ENCODE measurements at regions not wholly inside any gene's neighbourhood (a gene's known extent, or its start where the extent isn't known, plus 50 kb on each side); places are given as distances from the start of the nearest gene placed in this dataset.
A peak's percentile ranks its signal among the peaks of the same experiment; 100 is the strongest.

- no peak for DNase-seq
Observed at GRCh38 chr2:200013906-200014305, 58.5 kb downstream of the MAIP1 start.

GRCh38 chr2:200021449-200022114 lies 66.2 kb downstream of the MAIP1 start:
- no peak for DNase-seq

- no peak for DNase-seq
Observed at GRCh38 chr2:200022511-200022910, 67.1 kb downstream of the MAIP1 start.

GRCh38 chr2:200023570-200023969 lies 68.2 kb downstream of the MAIP1 start:
- no peak for DNase-seq

GRCh38 chr2:200025717-200026116 lies 70.3 kb downstream of the MAIP1 start:
- no peak for DNase-seq

- peak; percentile 95 for DNase-seq
Observed at GRCh38 chr2:200026332-200027230, 71.2 kb downstream of the MAIP1 start.

- DNase-seq = no peak
Observed at GRCh38 chr2:200028998-200029397, 73.6 kb downstream of the MAIP1 start.

- no peak for DNase-seq
Observed at GRCh38 chr2:200032895-200033294, 77.5 kb downstream of the MAIP1 start.

- DNase-seq = peak; percentile 80
Observed at GRCh38 chr2:200033929-200034328, 78.5 kb downstream of the MAIP1 start.

GRCh38 chr2:200034816-200035215 lies 79.4 kb downstream of the MAIP1 start:
- DNase-seq = no peak

- DNase-seq = peak; percentile 97
Observed at GRCh38 chr2:200039724-200040650, 84.6 kb downstream of the MAIP1 start.

GRCh38 chr2:200040831-200041230 lies 85.4 kb downstream of the MAIP1 start:
- no peak for DNase-seq

GRCh38 chr2:200041639-200042038 lies 86.3 kb downstream of the MAIP1 start:
- no peak for DNase-seq

GRCh38 chr2:200042102-200042735 lies 86.8 kb downstream of the MAIP1 start:
- DNase-seq = no peak

- DNase-seq = no peak
Observed at GRCh38 chr2:200042944-200043343, 87.6 kb downstream of the MAIP1 start.

- DNase-seq = no peak
Observed at GRCh38 chr2:200044453-200044852, 89.1 kb downstream of the MAIP1 start.

- no peak for DNase-seq
Observed at GRCh38 chr2:200048421-200048820, 93.0 kb downstream of the MAIP1 start.

GRCh38 chr2:200049086-200049485 lies 93.7 kb downstream of the MAIP1 start:
- no peak for DNase-seq

GRCh38 chr2:200050921-200051610 lies 95.7 kb downstream of the MAIP1 start:
- DNase-seq = no peak

- DNase-seq = no peak
Observed at GRCh38 chr2:200051611-200051945, 96.2 kb downstream of the MAIP1 start.

GRCh38 chr2:200052627-200053026 lies 97.2 kb downstream of the MAIP1 start:
- no peak for DNase-seq

Data from skin of body (tissue), 1 donor.